ENCODE measurements at regions not wholly inside any gene's neighbourhood (a gene's known extent, or its start where the extent isn't known, plus 50 kb on each side); places are given as distances from the start of the nearest gene placed in this dataset.

DNA sequence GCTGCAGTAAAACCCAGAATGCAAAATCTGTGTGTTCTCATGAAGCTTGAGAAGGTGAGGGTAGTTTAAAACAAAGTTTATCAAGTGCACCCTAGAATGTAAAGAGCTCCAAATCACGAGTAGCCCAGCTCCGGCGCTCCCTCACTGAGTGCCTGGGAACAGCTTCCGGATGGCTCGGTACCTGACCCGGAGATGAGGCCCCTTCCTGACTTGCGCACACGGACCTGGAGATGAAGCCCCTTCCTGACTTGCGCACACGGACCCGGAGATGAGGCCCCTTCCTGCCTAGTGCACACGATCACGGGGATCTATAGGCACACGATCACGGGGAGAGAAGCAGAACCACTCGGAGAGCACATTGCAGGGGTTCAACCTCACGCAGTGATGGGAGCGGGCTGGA, 322.1 kb upstream of the RNF32 start:
- Histone ChIP-seq H3K56ac (ENCODE audit: extremely low read depth, insufficient read depth, low read length) (no peak overlapping the region), H4K5ac (ENCODE audit: low read depth, low read length) (no peak overlapping the region), H2BK20ac (ENCODE audit: low read depth, low read length) (no peak overlapping the region), H3K4me2 (ENCODE audit: low read depth, low read length) (no peak overlapping the region), H3K18ac (ENCODE audit: low read depth, low read length) (no peak overlapping the region), H3K9me3 (ENCODE audit: control insufficient read depth, insufficient read depth, low read length) (peaks cover 22% of the 10 kb centered on the region), H4K8ac (ENCODE audit: low read depth in 2 of 2, low read length in 2 of 2) (no peak overlapping the region), H3K9ac (ENCODE audit: low read depth, low read length) (no peak overlapping the region), H3K27me3 (ENCODE audit: control insufficient read depth, insufficient read depth, low read length) (no peaks in the 10 kb centered on the region), H2AK5ac (ENCODE audit: low read depth, low read length) (no peak overlapping the region), H3K4me3 (ENCODE audit: insufficient read depth, low read depth, low read length) (no peak overlapping the region), H3K9me1 (ENCODE audit: insufficient read depth, low read length) (no peaks in the 10 kb centered on the region), H3K14ac (replicated peaks; ENCODE audit: low read depth, low read length) (no peak overlapping the region), H2BK120ac (ENCODE audit: low read depth, low read length) (no peak overlapping the region), H2BK15ac (ENCODE audit: low read depth, low read length) (no peak overlapping the region), H2AK9ac (replicated peaks; ENCODE audit: low read depth, low read length, poor library complexity) (no peak overlapping the region), H3K27ac (ENCODE audit: insufficient read depth, low read length) (no peak overlapping the region), H2AFZ (replicated peaks; ENCODE audit: low read length, poor library complexity) (no peak overlapping the region), H3K36me3 (ENCODE audit: control insufficient read depth, insufficient read depth, low read length) (no peaks in the 10 kb centered on the region), H4K20me1 (ENCODE audit: insufficient read depth, low read length) (no peaks in the 10 kb centered on the region), H3K79me1 (ENCODE audit: low read depth in 1 of 2, low read length in 2 of 2) (no peaks in the 10 kb centered on the region), H3K4me1 (ENCODE audit: control insufficient read depth, insufficient read depth, low read length) (no peaks in the 10 kb centered on the region), H4K91ac (ENCODE audit: insufficient read depth, low read depth, low read length) (no peak overlapping the region), H3K23ac (ENCODE audit: low read depth, low read length) (no peak overlapping the region), H3K4ac (ENCODE audit: low read depth, low read length) (no peak overlapping the region), H2BK5ac (ENCODE audit: low read depth, low read length, poor library complexity, severe bottlenecking) (no peak overlapping the region)
- DNase-seq = no peak
- intact Hi-C loops (cut with micrococcal nuclease) = no loop called here
- ATAC-seq (ENCODE audit: low read depth) = no peak
- in situ Hi-C loops (cut with MboI; ENCODE audit: low sequenced_read_pairs) = no loop called here
- TF ChIP-seq, protein P1, sequence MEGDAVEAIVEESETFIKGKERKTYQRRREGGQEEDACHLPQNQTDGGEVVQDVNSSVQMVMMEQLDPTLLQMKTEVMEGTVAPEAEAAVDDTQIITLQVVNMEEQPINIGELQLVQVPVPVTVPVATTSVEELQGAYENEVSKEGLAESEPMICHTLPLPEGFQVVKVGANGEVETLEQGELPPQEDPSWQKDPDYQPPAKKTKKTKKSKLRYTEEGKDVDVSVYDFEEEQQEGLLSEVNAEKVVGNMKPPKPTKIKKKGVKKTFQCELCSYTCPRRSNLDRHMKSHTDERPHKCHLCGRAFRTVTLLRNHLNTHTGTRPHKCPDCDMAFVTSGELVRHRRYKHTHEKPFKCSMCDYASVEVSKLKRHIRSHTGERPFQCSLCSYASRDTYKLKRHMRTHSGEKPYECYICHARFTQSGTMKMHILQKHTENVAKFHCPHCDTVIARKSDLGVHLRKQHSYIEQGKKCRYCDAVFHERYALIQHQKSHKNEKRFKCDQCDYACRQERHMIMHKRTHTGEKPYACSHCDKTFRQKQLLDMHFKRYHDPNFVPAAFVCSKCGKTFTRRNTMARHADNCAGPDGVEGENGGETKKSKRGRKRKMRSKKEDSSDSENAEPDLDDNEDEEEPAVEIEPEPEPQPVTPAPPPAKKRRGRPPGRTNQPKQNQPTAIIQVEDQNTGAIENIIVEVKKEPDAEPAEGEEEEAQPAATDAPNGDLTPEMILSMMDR (conservative IDR thresholded peaks at IDR 0.05; ENCODE audit: low read depth, low read length) = no peak
- no peak for TF ChIP-seq BHLHE40 (IDR thresholded peaks at IDR 0.05; ENCODE audit: low read depth, low read length)
- TF ChIP-seq CHD1 (IDR thresholded peaks at IDR 0.05; ENCODE audit: low read depth, low read length) = no peak
- TF ChIP-seq, protein P2, sequence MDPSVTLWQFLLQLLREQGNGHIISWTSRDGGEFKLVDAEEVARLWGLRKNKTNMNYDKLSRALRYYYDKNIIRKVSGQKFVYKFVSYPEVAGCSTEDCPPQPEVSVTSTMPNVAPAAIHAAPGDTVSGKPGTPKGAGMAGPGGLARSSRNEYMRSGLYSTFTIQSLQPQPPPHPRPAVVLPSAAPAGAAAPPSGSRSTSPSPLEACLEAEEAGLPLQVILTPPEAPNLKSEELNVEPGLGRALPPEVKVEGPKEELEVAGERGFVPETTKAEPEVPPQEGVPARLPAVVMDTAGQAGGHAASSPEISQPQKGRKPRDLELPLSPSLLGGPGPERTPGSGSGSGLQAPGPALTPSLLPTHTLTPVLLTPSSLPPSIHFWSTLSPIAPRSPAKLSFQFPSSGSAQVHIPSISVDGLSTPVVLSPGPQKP (IDR thresholded peaks at IDR 0.05; ENCODE audit: borderline replicate concordance, low read depth, low read length) = no peak
- TF ChIP-seq MXI1 (IDR thresholded peaks at IDR 0.05; ENCODE audit: borderline replicate concordance, low read depth, low read length) = no peak
- no peak for TF ChIP-seq MAFK (IDR thresholded peaks at IDR 0.05; ENCODE audit: low read depth, low read length)
- TF ChIP-seq MAZ (IDR thresholded peaks at IDR 0.05; ENCODE audit: borderline replicate concordance, low read depth, low read length) = no peak
- no peak for TF ChIP-seq FOS (IDR thresholded peaks at IDR 0.05; ENCODE audit: low read depth, low read length)
- no peak for TF ChIP-seq RAD21 (IDR thresholded peaks at IDR 0.05; ENCODE audit: low read length)
- no peak for TF ChIP-seq RCOR1 (IDR thresholded peaks at IDR 0.05; ENCODE audit: insufficient replicate concordance, low read length)
- no peak for TF ChIP-seq NFE2L2 (IDR thresholded peaks at IDR 0.05; ENCODE audit: low read depth, low read length)
- ChIA-PET CTCF (no interaction called here), POLR2A (ENCODE audit: unreplicated experiment) (no interaction called here)
- 67% methylated on average over 12 of the region's 18 CpGs; no CpG with 5 or more reads in 1 of the 2 experiments for WGBS, 2 experiments (ENCODE audit: extremely low coverage in 2 of 2, insufficient read length in 1 of 2)
- dilution Hi-C loops (cut with HindIII; ENCODE audit: low sequenced_read_pairs, unreplicated experiment) = no loop called here
- no TSS peak for BruUV-seq (replicated peaks)
